H1 (cell line): ENCODE measurements at regions not wholly inside any gene's neighbourhood (a gene's known extent, or its start where the extent isn't known, plus 50 kb on each side); places are given as distances from the start of the nearest gene placed in this dataset.

Experiments used
- CTCF ChIA-PET: fragments of 300-600 bp; sonication (Branson Sonifier 250); formaldehyde crosslinking; loops from one replicate; lab custom pipeline; 2021; ENCODE audit not compliant: partially characterized antibody; lab: Charles Lee
- POLR2A ChIA-PET: fragments of 300-600 bp; sonication (Branson Sonifier 250); formaldehyde crosslinking; loops from one replicate; lab custom pipeline; 2021; ENCODE audit warnings: inconsistent platforms; ENCODE audit not compliant: partially characterized antibody; lab: Charles Lee
- DNase-seq, 2 experiments: peaks; one replicate each; pipeline versions ENCODE4 v3.0.0 to v3.0.0-alpha.2; 2010 to 2022; ENCODE audit warnings: low spot score in 2 of 2, low read depth in 1 of 2, mixed read lengths in 1 of 2
- FAIRE-seq: peaks from 2 replicates; lab custom pipeline; 2011; peaks lifted over from hg19 to GRCh38; lab: Jason Lieb, UNC
- H2AFZ ChIP-seq: 2 replicates; pipeline ENCODE4 v1.8.1; 2012; ENCODE audit warnings: low read length, inconsistent platforms
- H2AK5ac ChIP-seq: 2 replicates; pipeline ENCODE4 v1.6.1; 2013; ENCODE audit warnings: low read depth, low read length
- H2BK120ac ChIP-seq: replicated peaks from 2 replicates; pipeline ENCODE3; 2013; ENCODE audit warnings: low read depth, low read length, inconsistent platforms
- H2BK12ac ChIP-seq: 2 replicates; pipeline ENCODE4 v1.6.1; 2013; ENCODE audit warnings: low read depth, low read length
- H2BK15ac ChIP-seq: 2 replicates; pipeline ENCODE4 v1.6.1; 2013; ENCODE audit warnings: low read length
- H2BK20ac ChIP-seq: 2 replicates; pipeline ENCODE4 v1.6.1; 2013; ENCODE audit warnings: low read length
- H2BK5ac ChIP-seq: 2 replicates; pipeline ENCODE4 v1.6.1; 2013; ENCODE audit warnings: low read depth, low read length
- H3K14ac ChIP-seq: 2 replicates; pipeline ENCODE4 v1.6.1; 2013; ENCODE audit warnings: inconsistent platforms; ENCODE audit not compliant: insufficient read length
- H3K18ac ChIP-seq: 2 replicates; pipeline ENCODE4 v1.6.1; 2013; ENCODE audit warnings: low read length; ENCODE audit errors: extremely low read depth
- H3K23ac ChIP-seq: 2 replicates; pipeline ENCODE4 v1.6.1; 2013; ENCODE audit warnings: inconsistent platforms; ENCODE audit not compliant: insufficient read length
- H3K23me2 ChIP-seq: 2 replicates; pipeline ENCODE4 v1.6.1; 2013; ENCODE audit warnings: low read depth, low read length
- H3K27ac ChIP-seq: 2 replicates; pipeline ENCODE4 v1.6.1; 2011; ENCODE audit warnings: low read depth, low read length, inconsistent platforms
- H3K27me3 ChIP-seq, 4 experiments: replicated peaks in 1 of 4; 1 replicate in 1 of 4; 2 replicates in 3 of 4; pipeline versions ENCODE4 v1.6.1 to v1.8.1; 2011 to 2013; ENCODE audit warnings: low read length in 3 of 4, mild to moderate bottlenecking in 3 of 4, inconsistent platforms in 2 of 4, mixed read lengths in 2 of 4, moderate library complexity in 1 of 4; ENCODE audit not compliant: control insufficient read depth in 3 of 4, insufficient read depth in 3 of 4; ENCODE audit errors: extremely low read depth in 1 of 4
- H3K36me3 ChIP-seq, 4 experiments: 2 replicates each; pipeline versions ENCODE4 v1.6.1 to v1.8.1; 2011 to 2013; ENCODE audit warnings: mild to moderate bottlenecking in 4 of 4, low read length in 3 of 4, moderate library complexity in 2 of 4, control low read depth in 1 of 4, inconsistent platforms in 1 of 4; ENCODE audit not compliant: insufficient read depth in 4 of 4, control insufficient read depth in 2 of 4
- H3K4ac ChIP-seq: replicated peaks from 2 replicates; pipeline ENCODE3; 2013; ENCODE audit warnings: low read length, low read depth, mixed read lengths, inconsistent platforms; ENCODE audit not compliant: insufficient read length
- H3K4me1 ChIP-seq, 4 experiments: replicated peaks in 1 of 4; 1 replicate in 1 of 4; 2 replicates in 3 of 4; pipeline versions ENCODE4 v1.6.1 to v1.8.1; 2011 to 2013; ENCODE audit warnings: low read length in 3 of 4, inconsistent platforms in 2 of 4, mixed read lengths in 1 of 4; ENCODE audit not compliant: insufficient read depth in 4 of 4, control insufficient read depth in 3 of 4
- H3K4me2 ChIP-seq, 2 experiments: 2 replicates each; pipeline versions ENCODE4 v1.6.1 to v1.8.1; 2011 to 2013; ENCODE audit warnings: low read depth in 2 of 2, low read length in 2 of 2, control low read depth in 1 of 2, inconsistent platforms in 1 of 2, mild to moderate bottlenecking in 1 of 2; ENCODE audit not compliant: insufficient read depth in 1 of 2
- H3K4me3 ChIP-seq, 4 experiments: fragments of 200-600, 300-600 bp in 1 of 4; sonication (generic), shearing (Covaris generic), sonication (Bioruptor Twin) in 1 of 4; 2 replicates each; pipeline versions ENCODE4 v1.5.1 to v1.8.1; 2011 to 2016; ENCODE audit warnings: low read length in 4 of 4, low read depth in 3 of 4, control low read depth in 2 of 4, inconsistent platforms in 2 of 4, mild to moderate bottlenecking in 2 of 4, mixed read lengths in 1 of 4, moderate library complexity in 1 of 4; ENCODE audit not compliant: insufficient read depth in 2 of 4; ENCODE audit errors: extremely low read depth in 1 of 4
- H3K56ac ChIP-seq: replicated peaks from 2 replicates; pipeline ENCODE3; 2013; ENCODE audit warnings: low read depth, mild to moderate bottlenecking, mixed read lengths, low read length, inconsistent platforms; ENCODE audit not compliant: insufficient read length
- H3K79me1 ChIP-seq: 2 replicates; pipeline ENCODE4 v1.6.1; 2013; ENCODE audit warnings: low read depth, low read length, control low read depth
- H3K79me2 ChIP-seq, 2 experiments: 2 replicates each; pipeline versions ENCODE4 v1.6.1 to v1.8.1; 2012 to 2013; ENCODE audit warnings: low read length in 2 of 2, mild to moderate bottlenecking in 2 of 2, inconsistent platforms in 1 of 2; ENCODE audit not compliant: insufficient read depth in 2 of 2, control insufficient read depth in 1 of 2
- H3K9ac ChIP-seq, 4 experiments: replicated peaks in 1 of 4; 1 replicate in 1 of 4; 2 replicates in 3 of 4; pipeline versions ENCODE4 v1.6.1 to v1.8.1; 2011 to 2013; ENCODE audit warnings: low read depth in 3 of 4, low read length in 3 of 4, control low read depth in 2 of 4, mild to moderate bottlenecking in 2 of 4, moderate library complexity in 2 of 4, inconsistent platforms in 1 of 4; ENCODE audit errors: extremely low read depth in 1 of 4
- H3K9me3 ChIP-seq, 2 experiments: 2 replicates each; pipeline versions ENCODE4 v1.6.1 to v1.8.1; 2012 to 2013; ENCODE audit warnings: mild to moderate bottlenecking in 2 of 2, moderate library complexity in 2 of 2, control low read depth in 1 of 2, inconsistent platforms in 1 of 2, low read depth in 1 of 2, low read length in 1 of 2, mixed read lengths in 1 of 2; ENCODE audit not compliant: insufficient read depth in 2 of 2
- H4K20me1 ChIP-seq, 2 experiments: replicated peaks in 1 of 2; 2 replicates each; pipeline versions ENCODE3 to v1.8.1; 2011 to 2013; ENCODE audit warnings: inconsistent platforms in 2 of 2, low read length in 2 of 2, mild to moderate bottlenecking in 1 of 2; ENCODE audit not compliant: insufficient read depth in 2 of 2, control insufficient read depth in 1 of 2
- H4K5ac ChIP-seq: 2 replicates; pipeline ENCODE4 v1.6.1; 2013; ENCODE audit warnings: low read length, low read depth, mixed read lengths, inconsistent platforms; ENCODE audit not compliant: insufficient read length
- H4K8ac ChIP-seq: 2 replicates; pipeline ENCODE4 v1.8.0; 2013; ENCODE audit warnings: mild to moderate bottlenecking, moderate library complexity, low read length, inconsistent platforms; ENCODE audit not compliant: insufficient read depth; ENCODE audit errors: extremely low read depth
- H4K91ac ChIP-seq: replicated peaks from 2 replicates; pipeline ENCODE3; 2013; ENCODE audit warnings: low read length, mixed read lengths, inconsistent platforms; ENCODE audit not compliant: insufficient read length
- ASH2L ChIP-seq: fragments of 200-600, 300-600 bp; sonication (generic); IDR thresholded peaks from one replicate; pipeline ENCODE4 v1.7.1; 2017; ENCODE audit warnings: low read length
- BCL11A ChIP-seq, 2 experiments: IDR thresholded peaks; one replicate each; pipeline ENCODE4 v1.6.1; 2011; ENCODE audit warnings: low read depth in 2 of 2, low read length in 2 of 2, mild to moderate bottlenecking in 2 of 2
- CEBPB ChIP-seq: IDR thresholded peaks from 2 replicates; pipeline ENCODE4 v1.6.1; 2012; ENCODE audit warnings: low read depth, low read length
- CHD1 ChIP-seq: IDR thresholded peaks from 2 replicates; pipeline ENCODE4 v1.6.1; 2012; ENCODE audit warnings: low read depth, low read length, improper control_type of control experiment
- CTBP2 ChIP-seq: IDR thresholded peaks from 2 replicates; pipeline ENCODE4 v1.7.0; 2011; ENCODE audit warnings: borderline replicate concordance, mild to moderate bottlenecking, moderate library complexity, mixed read lengths, low read length; ENCODE audit not compliant: insufficient read depth, insufficient read length
- EZH2 ChIP-seq: fragments of 200-600 bp; sonication (generic); IDR thresholded peaks from 2 replicates; pipeline ENCODE4 v1.7.1; 2012; ENCODE audit warnings: low read depth, mild to moderate bottlenecking, moderate library complexity, low read length, inconsistent platforms; ENCODE audit not compliant: severe bottlenecking
- JUN ChIP-seq: IDR thresholded peaks from 2 replicates; pipeline ENCODE4 v1.6.1; 2011; ENCODE audit warnings: low read depth, mild to moderate bottlenecking, improper control_type of control experiment, low read length
- KDM5A ChIP-seq: fragments of 200-600 bp; IDR thresholded peaks from 2 replicates; pipeline ENCODE4 v1.7.1; 2012; ENCODE audit warnings: mild to moderate bottlenecking, low read length, inconsistent platforms, mixed read lengths
- POLR2AphosphoS5 ChIP-seq: IDR thresholded peaks from 2 replicates; pipeline ENCODE4 v1.6.1; 2011; ENCODE audit warnings: low read depth, low read length
- RAD21 ChIP-seq, 2 experiments: IDR thresholded peaks in 1 of 2; conservative IDR thresholded peaks in 1 of 2; 2 replicates each; pipeline ENCODE4 v1.6.1; 2011; ENCODE audit warnings: low read depth in 2 of 2, low read length in 2 of 2, improper control_type of control experiment in 1 of 2, inconsistent platforms in 1 of 2, mild to moderate bottlenecking in 1 of 2, moderate library complexity in 1 of 2
- SIX5 ChIP-seq: IDR thresholded peaks from 2 replicates; pipeline ENCODE4 v1.6.1; 2011; ENCODE audit warnings: mild to moderate bottlenecking, low read depth, low read length
- SP2 ChIP-seq: IDR thresholded peaks from 2 replicates; pipeline ENCODE4 v1.6.1; 2012; ENCODE audit warnings: mild to moderate bottlenecking, low read length, inconsistent platforms
- SP4 ChIP-seq: IDR thresholded peaks from 2 replicates; pipeline ENCODE4 v1.6.1; 2012; ENCODE audit warnings: low read length, inconsistent platforms
- TCF12 ChIP-seq: IDR thresholded peaks from 2 replicates; pipeline ENCODE4 v1.6.1; 2011; ENCODE audit warnings: low read depth, mild to moderate bottlenecking, low read length
- USF2 ChIP-seq: IDR thresholded peaks from 2 replicates; pipeline ENCODE4 v1.6.1; 2011; ENCODE audit warnings: low read length, improper control_type of control experiment
- WGBS, 2 experiments: shearing (Covaris generic) in 1 of 2; methylation state at CpG; one replicate each; pipeline versions ENCODE4 v1.1.6 to v1.1.7; 2013 to 2015; ENCODE audit warnings: low lambda C conversion rate in 2 of 2, mixed read lengths in 2 of 2, inconsistent platforms in 1 of 2, low coverage in 1 of 2, missing lambda C conversion rate in 1 of 2; ENCODE audit not compliant: insufficient replicate concordance in 2 of 2, insufficient coverage in 1 of 2, insufficient read length in 1 of 2; ENCODE audit errors: extremely low coverage in 1 of 2, missing lambda C conversion rate in 1 of 2; 5-methylcytosine and 5-hydroxymethylcytosine counted together

DNA sequence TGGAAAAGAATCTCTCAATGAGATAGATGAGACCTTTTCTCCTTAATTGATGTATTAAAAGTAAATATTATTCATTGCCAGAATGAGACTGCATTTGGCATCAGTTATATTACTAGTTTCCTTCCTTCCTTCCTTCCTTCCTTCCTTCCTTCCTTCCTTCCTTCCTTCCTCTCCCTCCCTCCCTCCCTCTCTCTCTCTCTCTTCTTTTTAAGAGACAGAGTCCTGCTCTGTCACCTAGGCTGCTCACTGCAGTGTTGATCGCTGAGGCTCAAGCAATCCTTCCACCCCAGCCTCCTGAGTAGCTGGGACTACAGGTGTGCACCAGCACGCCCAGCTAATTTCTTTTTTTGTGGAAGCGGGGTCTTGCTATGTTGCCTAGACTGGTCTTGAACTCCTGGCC lies 50.4 kb upstream of the ARX start:
- Histone ChIP-seq H2AFZ (no peak overlapping the region), H4K20me1 (no peaks in the 10 kb centered on the region), H4K91ac (no peak overlapping the region), H2BK12ac (no peak overlapping the region), H3K79me1 (no peaks in the 10 kb centered on the region), H2AK5ac (no peak overlapping the region), H3K23ac (no peak overlapping the region), H3K9me3 (no peaks in the 10 kb centered on the region), H3K18ac (no peak overlapping the region), H3K56ac (no peak overlapping the region), H2BK15ac (no peak overlapping the region), H4K8ac (no peak overlapping the region), H3K14ac (no peak overlapping the region), H2BK20ac (no peak overlapping the region), H3K4me3 (no peak overlapping the region), H3K23me2 (no peaks in the 10 kb centered on the region), H3K9ac (no peak overlapping the region), H4K5ac (no peak overlapping the region), H3K4ac (no peak overlapping the region), H3K79me2 (no peaks in the 10 kb centered on the region), H3K36me3 (no peaks in the 10 kb centered on the region), H3K27ac (no peak overlapping the region), H2BK5ac (no peak overlapping the region), H3K4me1 (no peaks in the 10 kb centered on the region), H3K4me2 (no peak overlapping the region), H3K27me3 (no peaks in the 10 kb centered on the region), H2BK120ac (no peak overlapping the region)
- no peak for FAIRE-seq
- CTCF ChIA-PET, result interaction anchor here (1.3 kb wide), 1 partner anchor 79 kb away, joined by 3 read pairs; no protein-coding TSS in a partner anchor
- WGBS, 2 experiments, result 94% methylated on average over 2 of the region's 3 CpGs; no CpG with 5 or more reads in 1 of the 2 experiments
- POLR2A ChIA-PET, result no interaction called here
- DNase-seq, result no peak
- no peak for TF ChIP-seq SP2
- TF ChIP-seq SIX5, result no peak
- TF ChIP-seq TCF12, result no peak
- no peak for TF ChIP-seq SP4
- no peak for TF ChIP-seq ASH2L
- TF ChIP-seq KDM5A, result no peak
- TF ChIP-seq RAD21 (IDR thresholded peaks at IDR 0.05 in 1 of 2, conservative IDR thresholded peaks at IDR 0.05 in 1 of 2; ENCODE audit: low read depth in 2 of 2, low read length in 2 of 2), result no peak
- TF ChIP-seq JUN, result no peak
- TF ChIP-seq BCL11A (IDR thresholded peaks at IDR 0.05; ENCODE audit: low read depth in 2 of 2, low read length in 2 of 2), result no peak
- TF ChIP-seq CHD1, result no peak
- TF ChIP-seq CTBP2, result no peak
- TF ChIP-seq EZH2, result no peak
- TF ChIP-seq CEBPB, result no peak
- TF ChIP-seq POLR2AphosphoS5, result no peak
- TF ChIP-seq USF2, result no peak
